Breast epithelium (tissue), 3 donors: ENCODE measurements at regions not wholly inside any gene's neighbourhood (a gene's known extent, or its start where the extent isn't known, plus 50 kb on each side); places are given as distances from the start of the nearest gene placed in this dataset.

ENCODE experiments used
- CTCF ChIP-seq, 3 donors: fragments of 450-650 bp; IDR thresholded peaks; one replicate each; pipeline ENCODE4 v1.5.1; 2016 to 2017; ENCODE audit warnings: antibody characterized with exemption in 3 of 3, mild to moderate bottlenecking in 3 of 3, moderate library complexity in 3 of 3
- POLR2A ChIP-seq: fragments of 450-650 bp; IDR thresholded peaks from one replicate; pipeline ENCODE4 v1.6.1; 2016; ENCODE audit warnings: antibody characterized with exemption, mild to moderate bottlenecking, moderate library complexity
- POLR2AphosphoS5 ChIP-seq, 3 donors: sonication (generic); formaldehyde crosslinking; IDR thresholded peaks; one replicate each; pipeline ENCODE4 v1.6.1; 2017; ENCODE audit warnings: antibody characterized with exemption in 3 of 3

GRCh38 chr15:53875139-53875538 is 103.1 kb upstream of the UNC13C start:
- no peak for TF ChIP-seq POLR2A
- no peak for TF ChIP-seq CTCF (IDR thresholded peaks at IDR 0.05)
- no peak for TF ChIP-seq POLR2AphosphoS5 (IDR thresholded peaks at IDR 0.05)
